Endothelial cell of umbilical vein (primary cell): ENCODE measurements at regions not wholly inside any gene's neighbourhood (a gene's known extent, or its start where the extent isn't known, plus 50 kb on each side); places are given as distances from the start of the nearest gene placed in this dataset.
"Not testable (repeated sequence)": the region's sequence is repeated elsewhere in the genome, so short reads cannot be mapped to it uniquely, and the experiment has no call there.

Experiments used
- BruUV-seq: library from RNA; stranded (reverse); fragments of 400-500 nt; replicated peaks from 2 replicates; lab custom pipeline; 2021; lab: Mats Ljungman, UMichigan
- CTCF ChIA-PET: fragments of 300-600, 350-600 bp; sonication (Branson Sonifier 250); formaldehyde crosslinking; loops from one replicate; lab custom pipeline; 2021; ENCODE audit warnings: antibody characterized with exemption, inconsistent platforms; lab: Charles Lee
- POLR2A ChIA-PET: fragments of 300-600, 350-600 bp; sonication (Branson Sonifier 250); formaldehyde crosslinking; loops from one replicate; lab custom pipeline; 2021; ENCODE audit warnings: antibody characterized with exemption, inconsistent platforms; lab: Charles Lee
- DNase-seq: peaks from one replicate; pipeline ENCODE4 v3.0.0-alpha.2; 2011; ENCODE audit warnings: low read depth, low spot score
- FAIRE-seq: peaks from 2 replicates; lab custom pipeline; 2011; peaks lifted over from hg19 to GRCh38; lab: Jason Lieb, UNC
- H2AFZ ChIP-seq: 2 replicates; pipeline ENCODE4 v1.6.0; 2012; ENCODE audit warnings: low read depth, low read length, control low read depth, inconsistent platforms
- H3K27ac ChIP-seq: 2 replicates; pipeline ENCODE4 v1.5.1; 2011; ENCODE audit warnings: low read depth, mild to moderate bottlenecking, control low read depth, low read length, moderate library complexity; ENCODE audit not compliant: insufficient read depth
- H3K27me3 ChIP-seq, 2 experiments: 2 replicates each; pipeline versions ENCODE4 v1.6.0 to v1.6.1; 2011; ENCODE audit warnings: low read length in 2 of 2, mixed read lengths in 1 of 2; ENCODE audit not compliant: control insufficient read depth in 2 of 2, insufficient read depth in 2 of 2
- H3K36me3 ChIP-seq, 2 experiments: 2 replicates in 1 of 2; 3 replicates in 1 of 2; pipeline ENCODE4 v1.5.1; 2011; ENCODE audit warnings: low read length in 2 of 2, mild to moderate bottlenecking in 1 of 2, moderate library complexity in 1 of 2; ENCODE audit not compliant: control insufficient read depth in 2 of 2, insufficient read depth in 2 of 2; ENCODE audit errors: extremely low read depth in 1 of 2
- H3K4me1 ChIP-seq: 3 replicates; pipeline ENCODE4 v1.5.1; 2011; ENCODE audit warnings: mild to moderate bottlenecking, low read length; ENCODE audit not compliant: control insufficient read depth, insufficient read depth; ENCODE audit errors: extremely low read depth
- H3K4me2 ChIP-seq: 2 replicates; pipeline ENCODE4 v1.6.1; 2011; ENCODE audit warnings: low read length, control low read depth, mixed read lengths; ENCODE audit not compliant: insufficient read depth
- H3K4me3 ChIP-seq, 3 experiments: fragments of 200-600 bp in 1 of 3; sonication (generic), shearing (Covaris generic) in 1 of 3; replicated peaks in 1 of 3; 2 replicates each; pipeline ENCODE4 v1.5.1; 2011 to 2016; ENCODE audit warnings: control low read depth in 3 of 3, low read length in 3 of 3, mild to moderate bottlenecking in 2 of 3, inconsistent platforms in 1 of 3, low read depth in 1 of 3, moderate library complexity in 1 of 3; ENCODE audit not compliant: insufficient read depth in 1 of 3
- H3K79me2 ChIP-seq: 2 replicates; pipeline ENCODE4 v1.6.0; 2012; ENCODE audit warnings: low read length, inconsistent platforms; ENCODE audit not compliant: control insufficient read depth, insufficient read depth
- H3K9ac ChIP-seq: replicated peaks from 2 replicates; pipeline ENCODE3; 2011; ENCODE audit warnings: low read length, control low read depth; ENCODE audit not compliant: insufficient read depth; ENCODE audit errors: extremely low read depth
- H3K9me1 ChIP-seq: replicated peaks from 3 replicates; pipeline ENCODE4 v1.6.0; 2011; ENCODE audit warnings: mild to moderate bottlenecking, low read length; ENCODE audit not compliant: control insufficient read depth, insufficient read depth; ENCODE audit errors: extremely low read depth
- H3K9me3 ChIP-seq: replicated peaks from 2 replicates; pipeline ENCODE4 v1.5.1; 2012; ENCODE audit warnings: low read length, inconsistent platforms; ENCODE audit not compliant: control insufficient read depth, insufficient read depth
- H4K20me1 ChIP-seq: replicated peaks from 2 replicates; pipeline ENCODE3; 2011; ENCODE audit warnings: mild to moderate bottlenecking, low read length; ENCODE audit not compliant: control insufficient read depth, insufficient read depth; ENCODE audit errors: extremely low read depth
- EZH2 ChIP-seq: IDR thresholded peaks from 2 replicates; pipeline ENCODE4 v1.6.1; 2012; ENCODE audit warnings: borderline replicate concordance, low read depth, mild to moderate bottlenecking, moderate library complexity, low read length, inconsistent platforms; ENCODE audit not compliant: severe bottlenecking
- FOS ChIP-seq: IDR thresholded peaks from 2 replicates; pipeline ENCODE4 v1.6.1; 2011; ENCODE audit warnings: mild to moderate bottlenecking, low read length, moderate library complexity, borderline replicate concordance; ENCODE audit not compliant: insufficient read depth
- GATA2 ChIP-seq: IDR thresholded peaks from 2 replicates; pipeline ENCODE4 v1.7.0; 2011; ENCODE audit warnings: low read depth, mild to moderate bottlenecking, moderate library complexity, mixed read lengths, low read length; ENCODE audit not compliant: insufficient read length, insufficient read depth
- JUN ChIP-seq: IDR thresholded peaks from 2 replicates; pipeline ENCODE4 v1.6.1; 2011; ENCODE audit warnings: borderline replicate concordance, low read depth; ENCODE audit not compliant: insufficient read length, insufficient read depth
- MYC ChIP-seq: IDR thresholded peaks from one replicate; pipeline ENCODE4 v1.6.1; 2011; ENCODE audit warnings: mild to moderate bottlenecking, low read depth, low read length
- POLR2A ChIP-seq: IDR thresholded peaks from 2 replicates; pipeline ENCODE4 v1.6.1; 2012; ENCODE audit warnings: low read depth, mild to moderate bottlenecking, control low read depth, low read length
- POLR2AphosphoS5 ChIP-seq: IDR thresholded peaks from 2 replicates; pipeline ENCODE4 v1.6.1; 2012; ENCODE audit warnings: low read depth, mild to moderate bottlenecking, control low read depth, low read length, moderate library complexity; ENCODE audit not compliant: insufficient read depth
- dilution Hi-C: fragments of 300-500 bp; cut with MboI; formaldehyde crosslinking; loops from one replicate; pipeline ENCODE4 v1.15.0; 2019; ENCODE audit warnings: low sequenced_read_pairs; ENCODE audit not compliant: extremely low pct_ligation_motif_present
- intact Hi-C: fragments of 100-400 bp; cut with micrococcal nuclease; formaldehyde crosslinking; loops from one replicate; pipeline ENCODE4 v1.10.0; 2022
- TF ChIP-seq, protein P1 (sequence below): IDR thresholded peaks from 2 replicates; pipeline ENCODE4 v1.6.1; 2011; ENCODE audit not compliant: insufficient read depth, insufficient read length
- TF ChIP-seq, protein P2 (sequence below), 2 donors: IDR thresholded peaks; 1 replicate in 1 of 2; 2 replicates in 1 of 2; pipeline ENCODE4 v1.5.1; 2011; ENCODE audit warnings: low read length in 2 of 2, mild to moderate bottlenecking in 2 of 2, moderate library complexity in 2 of 2, control low read depth in 1 of 2, inconsistent platforms in 1 of 2, low read depth in 1 of 2; ENCODE audit not compliant: insufficient read depth in 1 of 2; ENCODE audit errors: extremely low read depth in 1 of 2

DNA sequence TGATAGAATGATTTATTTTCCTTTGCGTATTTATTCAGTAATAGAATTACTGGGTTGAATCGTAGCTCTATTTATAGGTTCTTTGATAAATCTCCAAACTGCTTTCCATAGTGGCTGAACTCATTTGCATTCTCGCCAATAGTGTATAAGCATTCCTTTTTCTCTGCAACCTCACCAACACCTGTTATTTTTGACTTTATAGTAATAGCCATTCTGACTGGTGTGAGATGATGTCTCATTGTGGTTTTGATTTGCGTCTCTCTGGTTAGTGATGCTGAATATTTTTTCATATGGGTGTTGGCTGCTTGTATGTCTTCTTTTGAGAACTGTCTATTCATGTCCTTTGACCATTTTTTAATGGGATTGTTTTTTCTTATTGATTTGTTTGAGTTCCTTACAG, 160.7 kb downstream of the MID1IP1 start:
- FAIRE-seq = no peak
- Histone ChIP-seq H3K9me3 (no peaks in the 10 kb centered on the region), H4K20me1 (no peaks in the 10 kb centered on the region), H3K9me1 (no peaks in the 10 kb centered on the region), H3K4me3 (no peak overlapping the region), H3K79me2 (no peaks in the 10 kb centered on the region), H3K36me3 (no peaks in the 10 kb centered on the region), H3K27me3 (no peaks in the 10 kb centered on the region), H3K9ac (no peak overlapping the region), H2AFZ (no peak overlapping the region), H3K4me2 (no peak overlapping the region), H3K27ac (no peak overlapping the region), H3K4me1 (no peaks in the 10 kb centered on the region)
- dilution Hi-C loops (no loop called here), intact Hi-C loops (no loop called here)
- TF ChIP-seq POLR2A (no peak), POLR2AphosphoS5 (no peak), FOS (no peak), GATA2 (no peak), MYC (no peak), EZH2 (no peak), JUN (no peak)
- TF ChIP-seq, protein P1, sequence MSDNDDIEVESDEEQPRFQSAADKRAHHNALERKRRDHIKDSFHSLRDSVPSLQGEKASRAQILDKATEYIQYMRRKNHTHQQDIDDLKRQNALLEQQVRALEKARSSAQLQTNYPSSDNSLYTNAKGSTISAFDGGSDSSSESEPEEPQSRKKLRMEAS = no peak
- TF ChIP-seq, protein P2, sequence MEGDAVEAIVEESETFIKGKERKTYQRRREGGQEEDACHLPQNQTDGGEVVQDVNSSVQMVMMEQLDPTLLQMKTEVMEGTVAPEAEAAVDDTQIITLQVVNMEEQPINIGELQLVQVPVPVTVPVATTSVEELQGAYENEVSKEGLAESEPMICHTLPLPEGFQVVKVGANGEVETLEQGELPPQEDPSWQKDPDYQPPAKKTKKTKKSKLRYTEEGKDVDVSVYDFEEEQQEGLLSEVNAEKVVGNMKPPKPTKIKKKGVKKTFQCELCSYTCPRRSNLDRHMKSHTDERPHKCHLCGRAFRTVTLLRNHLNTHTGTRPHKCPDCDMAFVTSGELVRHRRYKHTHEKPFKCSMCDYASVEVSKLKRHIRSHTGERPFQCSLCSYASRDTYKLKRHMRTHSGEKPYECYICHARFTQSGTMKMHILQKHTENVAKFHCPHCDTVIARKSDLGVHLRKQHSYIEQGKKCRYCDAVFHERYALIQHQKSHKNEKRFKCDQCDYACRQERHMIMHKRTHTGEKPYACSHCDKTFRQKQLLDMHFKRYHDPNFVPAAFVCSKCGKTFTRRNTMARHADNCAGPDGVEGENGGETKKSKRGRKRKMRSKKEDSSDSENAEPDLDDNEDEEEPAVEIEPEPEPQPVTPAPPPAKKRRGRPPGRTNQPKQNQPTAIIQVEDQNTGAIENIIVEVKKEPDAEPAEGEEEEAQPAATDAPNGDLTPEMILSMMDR (IDR thresholded peaks at IDR 0.05; ENCODE audit: extremely low read depth in 1 of 2, insufficient read depth in 1 of 2, low read depth in 1 of 2, low read length in 2 of 2) = no peak
- no peak for DNase-seq
- ChIA-PET POLR2A (no interaction called here), CTCF (no interaction called here)
- BruUV-seq = no TSS peak

DNA sequence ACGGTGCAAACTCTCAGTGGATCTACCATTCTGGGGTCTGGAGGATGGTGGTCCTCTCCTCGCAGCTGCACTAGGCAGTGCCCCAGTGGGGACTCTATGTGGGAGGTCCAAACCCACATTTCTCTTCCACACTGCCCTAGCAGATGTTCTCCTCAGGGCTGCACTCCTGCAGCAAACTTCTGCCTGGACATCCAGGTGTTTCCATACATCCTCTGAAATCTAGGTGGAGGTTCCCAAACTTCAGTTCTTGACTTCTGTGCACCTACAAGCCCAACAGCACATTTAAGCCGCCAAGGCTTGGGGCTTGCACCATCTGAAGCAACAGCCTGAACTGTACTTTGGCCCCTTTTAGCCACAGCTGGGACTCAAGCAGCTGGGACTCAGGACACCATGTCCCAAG, 162.0 kb downstream of the MID1IP1 start:
- H3K9me3 ChIP-seq, H3K36me3 ChIP-seq, dilution Hi-C loops, H3K9ac ChIP-seq, H3K27me3 ChIP-seq, DNase-seq, H2AFZ ChIP-seq, CTCF ChIA-PET, H4K20me1 ChIP-seq, H3K27ac ChIP-seq, FAIRE-seq, intact Hi-C loops, H3K4me2 ChIP-seq, H3K9me1 ChIP-seq, BruUV-seq, H3K4me3 ChIP-seq, H3K79me2 ChIP-seq, POLR2A ChIA-PET, H3K4me1 ChIP-seq: not testable (repeated sequence)
